ENCODE measurements at regions not wholly inside any gene's neighbourhood (a gene's known extent, or its start where the extent isn't known, plus 50 kb on each side); places are given as distances from the start of the nearest gene placed in this dataset.

GRCh38 chr20:57004416-57004815 lies 262.0 kb downstream of the BMP7 start:
- no peak for TF ChIP-seq CTCF (IDR thresholded peaks at IDR 0.05)
- no peak for TF ChIP-seq POLR2A (IDR thresholded peaks at IDR 0.05)
